NCI-H345 treated with DMSO at 0.1 percent for 48 hours (cell line): ENCODE measurements at regions not wholly inside any gene's neighbourhood (a gene's known extent, or its start where the extent isn't known, plus 50 kb on each side); places are given as distances from the start of the nearest gene placed in this dataset.
"Not testable (repeated sequence)": the region's sequence is repeated elsewhere in the genome, so short reads cannot be mapped to it uniquely, and the experiment has no call there.

Experiments
- DNase-seq: peaks from one replicate; lab custom pipeline; 2025; ENCODE audit not compliant: unreplicated experiment; lab: John Stamatoyannopoulos, UW

GRCh38 chr3:162507397-162507796 is 1010.8 kb downstream of the OTOL1 start:
- DNase-seq: no peak

GRCh38 chr3:162512488-162512887 is 1015.9 kb downstream of the OTOL1 start:
- no peak for DNase-seq

GRCh38 chr3:162517110-162517509 is 1020.5 kb downstream of the OTOL1 start:
- no peak for DNase-seq

- DNase-seq: no peak
Observed at GRCh38 chr3:162521669-162522068, 1025.1 kb downstream of the OTOL1 start.

- no peak for DNase-seq
Observed at GRCh38 chr3:162525066-162525742, 1028.6 kb downstream of the OTOL1 start.

- no peak for DNase-seq
Observed at GRCh38 chr3:162525771-162526170, 1029.2 kb downstream of the OTOL1 start.

GRCh38 chr3:162534431-162534830 is 1037.8 kb downstream of the OTOL1 start:
- no peak for DNase-seq

- no peak for DNase-seq
Observed at GRCh38 chr3:162538491-162538890, 1041.9 kb downstream of the OTOL1 start.

- no peak for DNase-seq
Observed at GRCh38 chr3:162538906-162539305, 1042.3 kb downstream of the OTOL1 start.

GRCh38 chr3:162540421-162540820 is 1043.8 kb downstream of the OTOL1 start:
- no peak for DNase-seq

- DNase-seq: no peak
Observed at GRCh38 chr3:162541923-162542322, 1045.3 kb downstream of the OTOL1 start.

GRCh38 chr3:162544246-162544645 is 1047.6 kb downstream of the OTOL1 start:
- DNase-seq: no peak

- DNase-seq: no peak
Observed at GRCh38 chr3:162546910-162547309, 1050.3 kb downstream of the OTOL1 start.

- no peak for DNase-seq
Observed at GRCh38 chr3:162547321-162547720, 1050.7 kb downstream of the OTOL1 start.

GRCh38 chr3:162555761-162556160 is 1059.2 kb downstream of the OTOL1 start:
- DNase-seq: no peak

- no peak for DNase-seq
Observed at GRCh38 chr3:162558016-162558415, 1061.4 kb downstream of the OTOL1 start.

GRCh38 chr3:162568706-162569105 is 1072.1 kb downstream of the OTOL1 start:
- DNase-seq: no peak

GRCh38 chr3:162569314-162569713 is 1072.7 kb downstream of the OTOL1 start:
- no peak for DNase-seq

GRCh38 chr3:162584986-162585385 is 1088.4 kb downstream of the OTOL1 start:
- no peak for DNase-seq

GRCh38 chr3:162586591-162586990 is 1090.0 kb downstream of the OTOL1 start:
- no peak for DNase-seq

- no peak for DNase-seq
Observed at GRCh38 chr3:162597226-162597625, 1100.6 kb downstream of the OTOL1 start.

GRCh38 chr3:162598500-162598899 is 1101.9 kb downstream of the OTOL1 start:
- peak; percentile 51 for DNase-seq

- not testable (repeated sequence) for DNase-seq
Observed at GRCh38 chr3:162599742-162600141, 1103.1 kb downstream of the OTOL1 start.
